ENCODE measurements at regions not wholly inside any gene's neighbourhood (a gene's known extent, or its start where the extent isn't known, plus 50 kb on each side); places are given as distances from the start of the nearest gene placed in this dataset.

- TF ChIP-seq CTCF (IDR thresholded peaks at IDR 0.05): no peak
- TF ChIP-seq POLR2A (IDR thresholded peaks at IDR 0.05): no peak
- 81 to 82% methylated on average over 5 of the region's 5 CpGs for WGBS, 2 donors
- peaks cover under 1 to 3% of the 10 kb centered on the region in 2 donors for H3K4me1 ChIP-seq
- DNase-seq: no peak
- H3K9me3 ChIP-seq: no peaks in the 10 kb centered on the region
- H3K4me3 ChIP-seq (replicated peaks in 1 of 3): no peak overlapping the region
- no peaks in the 10 kb centered on the region for H3K36me3 ChIP-seq
- no peak overlapping the region for H3K27ac ChIP-seq
- H3K27me3 ChIP-seq: no peaks in the 10 kb centered on the region
- intact Hi-C loops (cut with DNase I): no loop called here
Measured at GRCh38 chr6:126701676-126702560, 362.0 kb downstream of the CENPW start.

- peaks cover 7 to 11% of the 10 kb centered on the region in 2 donors for H3K4me1 ChIP-seq
Measured at GRCh38 chr6:126716032-126716431, 376.1 kb downstream of the CENPW start.

GRCh38 chr6:126716826-126717509 is 377.1 kb downstream of the CENPW start:
- WGBS, 2 donors: 28 to 36% methylated on average over 3 of the region's 3 CpGs
- peak overlapping the region; percentile 60 to 84 (median 80) for H3K27ac ChIP-seq
- peaks cover 7 to 11% of the 10 kb centered on the region in 2 donors for H3K4me1 ChIP-seq
- peak; percentile 64 to 67 for DNase-seq
- H3K4me3 ChIP-seq (replicated peaks in 1 of 3): no peak overlapping the region
- no peak for TF ChIP-seq CTCF (IDR thresholded peaks at IDR 0.05)
- peak in 1 of 2 donors; percentile 30 for TF ChIP-seq POLR2A (IDR thresholded peaks at IDR 0.05)
- intact Hi-C loops (cut with DNase I): no loop called here
- H3K27me3 ChIP-seq: no peaks in the 10 kb centered on the region
- no peaks in the 10 kb centered on the region for H3K36me3 ChIP-seq
- no peaks in the 10 kb centered on the region for H3K9me3 ChIP-seq

More at GRCh38 chr6:126716032-126716431, 376.1 kb downstream of the CENPW start:
- Histone ChIP-seq H3K27ac (peak overlapping the region in 2 of 3 donors; percentile 80 to 84), H3K4me3 (replicated peaks in 1 of 3) (no peak overlapping the region), H3K36me3 (no peaks in the 10 kb centered on the region), H3K9me3 (no peaks in the 10 kb centered on the region), H3K27me3 (no peaks in the 10 kb centered on the region)
- no peak for DNase-seq
- TF ChIP-seq CTCF (IDR thresholded peaks at IDR 0.05): no peak
- no peak for TF ChIP-seq POLR2A (IDR thresholded peaks at IDR 0.05)
- 72 to 78% methylated on average over 2 of the region's 2 CpGs for WGBS, 2 donors
- intact Hi-C loops (cut with DNase I): no loop called here

- no peak for DNase-seq
- no peaks in the 10 kb centered on the region for H3K27me3 ChIP-seq
- H3K36me3 ChIP-seq: no peaks in the 10 kb centered on the region
- H3K27ac ChIP-seq: no peak overlapping the region
- TF ChIP-seq CTCF (IDR thresholded peaks at IDR 0.05) (no peak), POLR2A (IDR thresholded peaks at IDR 0.05) (no peak)
- no peaks in the 10 kb centered on the region for H3K9me3 ChIP-seq
- H3K4me1 ChIP-seq: peaks cover 7 to 11% of the 10 kb centered on the region in 2 donors
- intact Hi-C loops (cut with DNase I): no loop called here
- H3K4me3 ChIP-seq (replicated peaks in 1 of 3): no peak overlapping the region
- WGBS, 2 donors: 75 to 82% methylated on average over 4 of the region's 4 CpGs
Measured at GRCh38 chr6:126718600-126719327, 378.8 kb downstream of the CENPW start.

Data from thyroid gland (tissue), 4 donors.